Neutrophil (primary cell): ENCODE measurements at regions not wholly inside any gene's neighbourhood (a gene's known extent, or its start where the extent isn't known, plus 50 kb on each side); places are given as distances from the start of the nearest gene placed in this dataset.

Experiments
- H3K27ac ChIP-seq: fragments of 200-600 bp; sonication (generic); 2 replicates; pipeline ENCODE4 v1.5.1; 2016; ENCODE audit warnings: mild to moderate bottlenecking, moderate library complexity
- H3K27me3 ChIP-seq: fragments of 200-600 bp; sonication (generic); 2 replicates; pipeline ENCODE4 v1.6.0; 2016; ENCODE audit warnings: mild to moderate bottlenecking
- H3K36me3 ChIP-seq: fragments of 200-600 bp; sonication (generic); 2 replicates; pipeline ENCODE4 v1.5.1; 2017
- H3K4me1 ChIP-seq, 2 experiments: fragments of 200-600 bp in 1 of 2; sonication (generic) in 1 of 2; 1 replicate in 1 of 2; 2 replicates in 1 of 2; pipeline versions ENCODE4 v1.5.1 to v1.6.1; 2013 to 2016; ENCODE audit warnings: low read depth in 1 of 2, low read length in 1 of 2, mild to moderate bottlenecking in 1 of 2, moderate library complexity in 1 of 2; ENCODE audit not compliant: control insufficient read depth in 1 of 2, insufficient read depth in 1 of 2
- H3K4me3 ChIP-seq, 2 experiments: fragments of 200-600 bp in 1 of 2; sonication (generic) in 1 of 2; 1 replicate in 1 of 2; 2 replicates in 1 of 2; pipeline ENCODE4 v1.5.1; 2013 to 2016; ENCODE audit warnings: low read depth in 1 of 2, low read length in 1 of 2, mild to moderate bottlenecking in 1 of 2, moderate library complexity in 1 of 2
- H3K9me3 ChIP-seq: fragments of 200-600 bp; sonication (generic); 2 replicates; pipeline ENCODE4 v1.5.1; 2016
- CTCF ChIP-seq: fragments of 200-600 bp; sonication (generic); IDR thresholded peaks from 2 replicates; pipeline ENCODE4 v1.5.1; 2016; ENCODE audit warnings: antibody characterized with exemption

- H3K9me3 ChIP-seq = no peaks in the 10 kb centered on the region
- no peaks in the 10 kb centered on the region for H3K4me1 ChIP-seq
- no peaks in the 10 kb centered on the region for H3K36me3 ChIP-seq
- TF ChIP-seq CTCF = no peak
- no peak overlapping the region for H3K4me3 ChIP-seq
- H3K27ac ChIP-seq = no peak overlapping the region
- H3K27me3 ChIP-seq = peaks cover 6% of the 10 kb centered on the region
These were observed 173.9 kb upstream of the ZMIZ1 start for GRCh38 chr10:78894841-78895195.

- Histone ChIP-seq H3K4me1 (no peaks in the 10 kb centered on the region), H3K27ac (no peak overlapping the region), H3K36me3 (no peaks in the 10 kb centered on the region), H3K9me3 (no peaks in the 10 kb centered on the region), H3K27me3 (peaks cover 6% of the 10 kb centered on the region), H3K4me3 (no peak overlapping the region)
- no peak for TF ChIP-seq CTCF
These were observed 173.3 kb upstream of the ZMIZ1 start for GRCh38 chr10:78895469-78895868.

GRCh38 chr10:78896159-78896928, 172.4 kb upstream of the ZMIZ1 start:
- Histone ChIP-seq H3K4me1 (no peaks in the 10 kb centered on the region), H3K36me3 (no peaks in the 10 kb centered on the region), H3K4me3 (no peak overlapping the region), H3K9me3 (no peaks in the 10 kb centered on the region), H3K27me3 (peaks cover 6% of the 10 kb centered on the region), H3K27ac (no peak overlapping the region)
- no peak for TF ChIP-seq CTCF

GRCh38 chr10:78898341-78899097, 170.2 kb upstream of the ZMIZ1 start:
- no peaks in the 10 kb centered on the region for H3K27me3 ChIP-seq
- TF ChIP-seq CTCF = no peak
- no peaks in the 10 kb centered on the region for H3K36me3 ChIP-seq
- H3K4me3 ChIP-seq = no peak overlapping the region
- H3K9me3 ChIP-seq = no peaks in the 10 kb centered on the region
- no peak overlapping the region for H3K27ac ChIP-seq
- H3K4me1 ChIP-seq = no peaks in the 10 kb centered on the region

- Histone ChIP-seq H3K4me1 (no peaks in the 10 kb centered on the region), H3K4me3 (no peak overlapping the region), H3K27me3 (no peaks in the 10 kb centered on the region), H3K27ac (no peak overlapping the region), H3K9me3 (no peaks in the 10 kb centered on the region), H3K36me3 (no peaks in the 10 kb centered on the region)
- TF ChIP-seq CTCF = no peak
These were observed 169.5 kb upstream of the ZMIZ1 start for GRCh38 chr10:78899098-78899754.
